ENCODE measurements at regions not wholly inside any gene's neighbourhood (a gene's known extent, or its start where the extent isn't known, plus 50 kb on each side); places are given as distances from the start of the nearest gene placed in this dataset.

DNA sequence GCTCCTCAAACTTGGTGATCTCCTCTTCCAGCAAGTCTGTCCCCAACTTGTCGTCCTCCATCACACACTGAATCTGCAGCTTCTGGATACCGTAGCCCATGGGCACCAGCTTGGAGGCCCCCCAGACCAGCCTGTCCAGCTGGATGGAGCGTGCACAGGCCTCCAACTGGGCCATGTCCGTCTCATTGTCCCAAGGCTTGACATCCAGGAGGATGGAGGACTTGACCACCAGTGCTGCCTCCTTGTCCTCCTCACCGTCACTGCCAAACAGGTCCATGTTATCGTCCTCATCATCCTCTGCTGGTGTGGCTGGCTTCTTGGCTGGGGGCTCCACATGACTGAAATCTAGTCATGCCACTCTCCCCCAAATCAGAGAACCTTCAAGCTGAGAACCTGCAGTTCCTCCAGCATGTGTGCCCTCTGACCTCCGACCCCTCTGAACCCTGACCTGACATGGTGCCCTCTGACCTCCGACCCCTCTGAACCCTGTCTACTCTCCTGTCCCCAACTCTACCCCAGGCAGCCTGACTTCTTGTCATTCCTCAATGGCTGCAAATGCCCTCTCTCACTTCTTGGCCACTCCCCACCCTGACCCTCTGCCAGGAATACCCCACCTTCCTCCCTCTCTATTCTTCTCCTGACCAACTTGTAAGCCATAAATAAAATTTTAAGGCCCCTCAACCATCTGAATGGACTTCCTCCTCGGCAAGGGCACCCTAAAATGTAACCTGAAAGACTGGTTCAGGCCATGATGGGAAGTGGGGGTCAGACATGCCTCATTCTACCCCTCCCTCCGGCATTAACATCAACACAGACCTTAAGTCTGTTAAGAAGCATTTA lies 275.7 kb upstream of the C1orf174 start:
- Histone ChIP-seq H3K27me3 (ENCODE audit: insufficient read depth, low read length, poor library complexity) (no peaks in the 10 kb centered on the region), H2AFZ (ENCODE audit: low read depth, low read length) (no peak overlapping the region), H3K9ac (ENCODE audit: low read depth, low read length) (no peak overlapping the region), H3K9me3 (ENCODE audit: insufficient read depth, low read length, severe bottlenecking) (no peaks in the 10 kb centered on the region), H3K79me2 (ENCODE audit: insufficient read depth, low read length) (no peaks in the 10 kb centered on the region), H4K20me1 (ENCODE audit: insufficient read depth, low read length) (no peaks in the 10 kb centered on the region), H3K27ac (ENCODE audit: low read length) (no peak overlapping the region), H3K36me3 (ENCODE audit: insufficient read depth, low read length) (no peaks in the 10 kb centered on the region), H3K4me1 (ENCODE audit: insufficient read depth, low read length) (no peaks in the 10 kb centered on the region), H3K4me3 (ENCODE audit: low read depth in 1 of 2, low read length in 2 of 2) (no peak overlapping the region), H3K4me2 (ENCODE audit: insufficient read depth, low read length) (no peak overlapping the region)
- ATAC-seq (ENCODE audit: insufficient read depth, low read depth) (no peak), DNase-seq (no peak)
- TF ChIP-seq, protein P1, sequence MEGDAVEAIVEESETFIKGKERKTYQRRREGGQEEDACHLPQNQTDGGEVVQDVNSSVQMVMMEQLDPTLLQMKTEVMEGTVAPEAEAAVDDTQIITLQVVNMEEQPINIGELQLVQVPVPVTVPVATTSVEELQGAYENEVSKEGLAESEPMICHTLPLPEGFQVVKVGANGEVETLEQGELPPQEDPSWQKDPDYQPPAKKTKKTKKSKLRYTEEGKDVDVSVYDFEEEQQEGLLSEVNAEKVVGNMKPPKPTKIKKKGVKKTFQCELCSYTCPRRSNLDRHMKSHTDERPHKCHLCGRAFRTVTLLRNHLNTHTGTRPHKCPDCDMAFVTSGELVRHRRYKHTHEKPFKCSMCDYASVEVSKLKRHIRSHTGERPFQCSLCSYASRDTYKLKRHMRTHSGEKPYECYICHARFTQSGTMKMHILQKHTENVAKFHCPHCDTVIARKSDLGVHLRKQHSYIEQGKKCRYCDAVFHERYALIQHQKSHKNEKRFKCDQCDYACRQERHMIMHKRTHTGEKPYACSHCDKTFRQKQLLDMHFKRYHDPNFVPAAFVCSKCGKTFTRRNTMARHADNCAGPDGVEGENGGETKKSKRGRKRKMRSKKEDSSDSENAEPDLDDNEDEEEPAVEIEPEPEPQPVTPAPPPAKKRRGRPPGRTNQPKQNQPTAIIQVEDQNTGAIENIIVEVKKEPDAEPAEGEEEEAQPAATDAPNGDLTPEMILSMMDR (IDR thresholded peaks at IDR 0.05; ENCODE audit: borderline replicate concordance, extremely low read depth, low read length, poor library complexity, severe bottlenecking), result no peak
- TF ChIP-seq EZH2 (IDR thresholded peaks at IDR 0.05; ENCODE audit: borderline replicate concordance, low read depth, low read length, severe bottlenecking), result no peak

- H3K9me3 ChIP-seq (ENCODE audit: insufficient read depth, low read length, severe bottlenecking), result no peaks in the 10 kb centered on the region
- no peak overlapping the region for H3K9ac ChIP-seq (ENCODE audit: low read depth, low read length)
- H3K79me2 ChIP-seq (ENCODE audit: insufficient read depth, low read length), result no peaks in the 10 kb centered on the region
- no peak overlapping the region for H3K27ac ChIP-seq (ENCODE audit: low read length)
- DNase-seq, result no peak
- H3K36me3 ChIP-seq (ENCODE audit: insufficient read depth, low read length), result no peaks in the 10 kb centered on the region
- H4K20me1 ChIP-seq (ENCODE audit: insufficient read depth, low read length), result no peaks in the 10 kb centered on the region
- no peak overlapping the region for H3K4me2 ChIP-seq (ENCODE audit: insufficient read depth, low read length)
- ATAC-seq (ENCODE audit: insufficient read depth, low read depth), result no peak
- no peak overlapping the region for H2AFZ ChIP-seq (ENCODE audit: low read depth, low read length)
- TF ChIP-seq EZH2 (IDR thresholded peaks at IDR 0.05; ENCODE audit: borderline replicate concordance, low read depth, low read length, severe bottlenecking), result no peak
- TF ChIP-seq, protein P1 (IDR thresholded peaks at IDR 0.05; ENCODE audit: borderline replicate concordance, extremely low read depth, low read length, poor library complexity, severe bottlenecking), result no peak
- no peak overlapping the region for H3K4me3 ChIP-seq (ENCODE audit: low read depth in 1 of 2, low read length in 2 of 2)
- H3K4me1 ChIP-seq (ENCODE audit: insufficient read depth, low read length), result no peaks in the 10 kb centered on the region
- H3K27me3 ChIP-seq (ENCODE audit: insufficient read depth, low read length, poor library complexity), result no peaks in the 10 kb centered on the region
Measured at GRCh38 chr1:4176841-4177240, 276.8 kb upstream of the C1orf174 start.

GRCh38 chr1:4177425-4178150 lies 277.5 kb upstream of the C1orf174 start:
- TF ChIP-seq EZH2 (IDR thresholded peaks at IDR 0.05; ENCODE audit: borderline replicate concordance, low read depth, low read length, severe bottlenecking), result no peak
- TF ChIP-seq, protein P1 (IDR thresholded peaks at IDR 0.05; ENCODE audit: borderline replicate concordance, extremely low read depth, low read length, poor library complexity, severe bottlenecking), result no peak
- H3K79me2 ChIP-seq (ENCODE audit: insufficient read depth, low read length), result no peaks in the 10 kb centered on the region
- no peaks in the 10 kb centered on the region for H4K20me1 ChIP-seq (ENCODE audit: insufficient read depth, low read length)
- no peak overlapping the region for H3K4me2 ChIP-seq (ENCODE audit: insufficient read depth, low read length)
- no peaks in the 10 kb centered on the region for H3K36me3 ChIP-seq (ENCODE audit: insufficient read depth, low read length)
- H3K4me3 ChIP-seq (ENCODE audit: low read depth in 1 of 2, low read length in 2 of 2), result no peak overlapping the region
- H2AFZ ChIP-seq (ENCODE audit: low read depth, low read length), result no peak overlapping the region
- H3K27ac ChIP-seq (ENCODE audit: low read length), result no peak overlapping the region
- H3K4me1 ChIP-seq (ENCODE audit: insufficient read depth, low read length), result no peaks in the 10 kb centered on the region
- H3K9me3 ChIP-seq (ENCODE audit: insufficient read depth, low read length, severe bottlenecking), result no peaks in the 10 kb centered on the region
- H3K9ac ChIP-seq (ENCODE audit: low read depth, low read length), result no peak overlapping the region
- H3K27me3 ChIP-seq (ENCODE audit: insufficient read depth, low read length, poor library complexity), result no peaks in the 10 kb centered on the region
- no peak for DNase-seq
- no peak for ATAC-seq (ENCODE audit: insufficient read depth, low read depth)

Data from DND-41 (cell line).